ENCODE measurements at regions not wholly inside any gene's neighbourhood (a gene's known extent, or its start where the extent isn't known, plus 50 kb on each side); places are given as distances from the start of the nearest gene placed in this dataset.

DNA sequence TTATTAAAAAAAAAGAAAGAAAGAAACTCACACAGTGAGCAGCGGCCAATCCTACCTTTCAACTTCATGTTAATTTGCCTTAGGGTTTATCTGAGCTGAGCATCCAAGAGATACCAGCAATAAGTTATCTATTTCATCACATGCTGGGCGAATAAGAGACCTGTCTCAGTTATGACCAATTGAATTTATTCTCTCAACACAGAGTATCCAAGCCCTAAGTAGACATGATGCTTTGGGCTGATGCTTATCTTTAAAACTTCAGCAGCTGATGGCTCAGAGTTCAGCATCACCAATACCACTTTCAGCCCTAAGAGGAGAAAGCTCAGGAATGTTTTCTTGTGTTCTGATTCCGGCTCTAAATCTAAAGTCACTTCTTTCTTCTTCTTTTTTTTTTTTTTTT lies 489.0 kb upstream of the ZFHX3 start:
- no peaks in the 10 kb centered on the region for H3K4me1 ChIP-seq
- H3K9me3 ChIP-seq, result peaks cover 3% of the 10 kb centered on the region
- no peaks in the 10 kb centered on the region for H3K36me3 ChIP-seq (ENCODE audit: insufficient read depth in 1 of 2, low read depth in 1 of 2)
- no peak overlapping the region for H3K4me3 ChIP-seq
- ATAC-seq (no peak), DNase-seq (no peak)
- no peaks in the 10 kb centered on the region for H3K27me3 ChIP-seq (ENCODE audit: insufficient read depth in 3 of 3, low read length in 2 of 3)
- 86 to 95% (median 93%) methylated on average over 3 of the region's 3 CpGs for WGBS, 3 donors
- TF ChIP-seq, protein P1, sequence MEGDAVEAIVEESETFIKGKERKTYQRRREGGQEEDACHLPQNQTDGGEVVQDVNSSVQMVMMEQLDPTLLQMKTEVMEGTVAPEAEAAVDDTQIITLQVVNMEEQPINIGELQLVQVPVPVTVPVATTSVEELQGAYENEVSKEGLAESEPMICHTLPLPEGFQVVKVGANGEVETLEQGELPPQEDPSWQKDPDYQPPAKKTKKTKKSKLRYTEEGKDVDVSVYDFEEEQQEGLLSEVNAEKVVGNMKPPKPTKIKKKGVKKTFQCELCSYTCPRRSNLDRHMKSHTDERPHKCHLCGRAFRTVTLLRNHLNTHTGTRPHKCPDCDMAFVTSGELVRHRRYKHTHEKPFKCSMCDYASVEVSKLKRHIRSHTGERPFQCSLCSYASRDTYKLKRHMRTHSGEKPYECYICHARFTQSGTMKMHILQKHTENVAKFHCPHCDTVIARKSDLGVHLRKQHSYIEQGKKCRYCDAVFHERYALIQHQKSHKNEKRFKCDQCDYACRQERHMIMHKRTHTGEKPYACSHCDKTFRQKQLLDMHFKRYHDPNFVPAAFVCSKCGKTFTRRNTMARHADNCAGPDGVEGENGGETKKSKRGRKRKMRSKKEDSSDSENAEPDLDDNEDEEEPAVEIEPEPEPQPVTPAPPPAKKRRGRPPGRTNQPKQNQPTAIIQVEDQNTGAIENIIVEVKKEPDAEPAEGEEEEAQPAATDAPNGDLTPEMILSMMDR (IDR thresholded peaks at IDR 0.05), result no peak
- no peak overlapping the region for H3K27ac ChIP-seq
- intact Hi-C loops (cut with DNase I), result no loop called here

DNA sequence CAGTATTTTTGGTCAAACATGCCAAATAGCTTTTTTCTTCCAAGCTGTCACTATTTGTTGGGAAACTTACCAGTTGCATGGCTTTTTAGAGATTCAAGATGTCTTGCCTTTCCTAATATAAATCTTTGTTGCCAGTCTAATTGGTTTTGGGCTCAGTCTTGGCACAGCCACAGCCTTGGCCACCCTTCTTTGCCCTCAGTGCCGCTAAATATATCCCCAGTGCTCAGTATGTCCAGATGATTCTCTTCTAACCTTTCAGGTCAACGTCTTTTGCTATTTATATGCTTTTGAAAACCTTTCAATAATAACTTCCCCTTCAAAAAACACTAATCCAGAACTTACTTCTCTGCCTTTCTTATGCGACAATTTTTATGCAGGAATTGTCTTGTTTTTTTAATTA lies 483.1 kb upstream of the ZFHX3 start:
- H3K4me3 ChIP-seq, result no peak overlapping the region
- H3K9me3 ChIP-seq, result peaks cover 3% of the 10 kb centered on the region
- peak overlapping the region; percentile 42 for H3K27ac ChIP-seq
- DNase-seq, result no peak
- 12 to 27% (median 15%) methylated on average over 3 of the region's 3 CpGs for WGBS, 3 donors
- H3K27me3 ChIP-seq (ENCODE audit: insufficient read depth in 3 of 3, low read length in 2 of 3), result no peaks in the 10 kb centered on the region
- peak in 3 of 4 donors; percentile 81 to 86 (median 84) for ATAC-seq
- H3K4me1 ChIP-seq, result peaks cover 17% of the 10 kb centered on the region
- TF ChIP-seq, protein P1 (IDR thresholded peaks at IDR 0.05), result no peak
- H3K36me3 ChIP-seq (ENCODE audit: insufficient read depth in 1 of 2, low read depth in 1 of 2), result no peaks in the 10 kb centered on the region
- intact Hi-C loops (cut with DNase I), result no loop called here

DNA sequence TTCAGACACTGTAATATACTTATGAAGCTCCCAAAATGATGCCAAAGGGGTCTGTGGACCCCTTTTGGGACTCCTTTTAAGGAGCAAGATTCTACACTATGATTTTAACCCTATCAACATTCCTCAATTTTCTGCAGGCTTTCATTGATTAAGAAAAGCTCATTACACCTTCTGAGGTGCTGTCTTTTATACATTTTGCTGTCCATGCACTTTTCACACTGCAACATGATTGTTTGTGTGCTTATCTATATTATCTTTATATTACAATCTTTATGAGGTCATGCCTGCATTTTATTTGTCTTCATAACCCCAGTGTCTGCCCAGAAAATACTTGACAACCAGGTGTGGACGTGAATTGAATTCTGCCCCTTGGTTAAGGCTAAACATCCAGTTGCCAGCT lies 482.6 kb upstream of the ZFHX3 start:
- no peak overlapping the region for H3K4me3 ChIP-seq
- peaks cover 17% of the 10 kb centered on the region for H3K4me1 ChIP-seq
- no peaks in the 10 kb centered on the region for H3K36me3 ChIP-seq (ENCODE audit: insufficient read depth in 1 of 2, low read depth in 1 of 2)
- H3K9me3 ChIP-seq, result peaks cover 3% of the 10 kb centered on the region
- H3K27ac ChIP-seq, result peak overlapping the region; percentile 42
- WGBS, 3 donors, result 21 to 42% (median 26%) methylated on average over 1 of the region's 1 CpG
- no peaks in the 10 kb centered on the region for H3K27me3 ChIP-seq (ENCODE audit: insufficient read depth in 3 of 3, low read length in 2 of 3)
- intact Hi-C loops (cut with DNase I), result no loop called here
- DNase-seq (no peak), ATAC-seq (no peak)
- TF ChIP-seq, protein P1 (IDR thresholded peaks at IDR 0.05), result no peak

DNA sequence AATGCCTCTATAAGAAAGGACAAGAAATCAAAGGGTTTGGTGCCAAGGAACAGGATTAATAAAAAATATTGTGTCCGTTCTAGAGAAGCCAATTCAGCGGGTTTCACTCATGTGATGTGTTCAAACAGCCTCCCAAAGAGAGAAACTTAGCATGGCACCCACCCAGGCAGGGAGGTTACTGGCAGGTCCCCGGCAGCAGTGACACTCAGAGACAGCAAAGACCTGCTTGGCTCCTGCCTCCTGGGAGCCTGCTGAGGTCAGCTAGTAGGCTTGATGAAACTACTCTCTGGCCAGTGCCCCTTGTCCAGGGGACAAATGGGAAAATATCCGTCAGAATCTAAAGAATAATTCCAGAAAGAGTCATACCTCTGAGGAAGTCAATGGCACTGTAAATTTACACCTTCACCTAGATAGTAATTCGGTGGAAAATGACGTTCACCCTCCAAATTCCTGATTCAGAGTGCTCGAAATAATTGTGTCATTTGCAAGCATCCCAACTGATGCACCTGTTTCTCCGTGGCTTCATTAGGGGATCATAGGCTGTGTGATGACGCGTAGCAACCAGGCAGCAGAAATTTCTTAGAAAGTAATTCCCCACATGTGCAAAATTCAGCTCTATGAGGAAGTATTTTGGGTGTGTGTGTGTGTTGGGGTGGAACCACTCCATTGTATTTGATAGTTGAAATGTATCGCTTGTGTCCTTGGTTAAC lies 481.5 kb upstream of the ZFHX3 start:
- peaks cover 17% of the 10 kb centered on the region for H3K4me1 ChIP-seq
- no peak overlapping the region for H3K27ac ChIP-seq
- intact Hi-C loops (cut with DNase I), result no loop called here
- no peaks in the 10 kb centered on the region for H3K27me3 ChIP-seq (ENCODE audit: insufficient read depth in 3 of 3, low read length in 2 of 3)
- 32 to 49% (median 34%) methylated on average over 11 of the region's 11 CpGs for WGBS, 3 donors
- ATAC-seq, result peak in 3 of 4 donors; percentile 56 to 89 (median 81)
- TF ChIP-seq, protein P1 (IDR thresholded peaks at IDR 0.05), result no peak
- H3K36me3 ChIP-seq (ENCODE audit: insufficient read depth in 1 of 2, low read depth in 1 of 2), result no peaks in the 10 kb centered on the region
- H3K4me3 ChIP-seq, result no peak overlapping the region
- DNase-seq, result peak in 1 of 2 donors; percentile 51
- H3K9me3 ChIP-seq, result peaks cover 3% of the 10 kb centered on the region

DNA sequence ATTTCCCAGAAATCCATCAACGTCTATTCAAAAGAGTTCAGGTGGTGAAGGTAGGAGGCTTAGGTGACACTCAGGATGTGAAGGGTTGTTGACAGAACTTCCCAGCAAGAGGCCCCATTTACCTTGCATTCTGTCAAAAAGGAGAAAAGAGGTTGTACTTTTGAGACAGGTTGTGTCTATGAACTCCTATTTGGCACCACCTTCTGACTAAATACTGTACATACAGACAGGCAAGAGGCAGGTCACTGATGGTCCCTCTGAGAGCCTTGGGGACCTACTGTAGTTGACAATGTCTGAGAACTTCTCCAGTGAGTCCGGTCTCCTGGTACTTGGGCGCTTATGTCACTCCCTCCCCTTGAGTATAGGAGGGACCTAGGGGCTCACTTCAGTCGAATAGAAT lies 479.3 kb upstream of the ZFHX3 start:
- Histone ChIP-seq H3K27me3 (ENCODE audit: insufficient read depth in 3 of 3, low read length in 2 of 3) (peaks cover 0 to 2% (median 0%) of the 10 kb centered on the region in 3 donors), H3K9me3 (no peaks in the 10 kb centered on the region), H3K4me3 (no peak overlapping the region), H3K27ac (no peak overlapping the region), H3K36me3 (ENCODE audit: insufficient read depth in 1 of 2, low read depth in 1 of 2) (no peaks in the 10 kb centered on the region), H3K4me1 (peaks cover 17% of the 10 kb centered on the region)
- DNase-seq, result no peak
- 85 to 94% (median 85%) methylated on average over 4 of the region's 4 CpGs for WGBS, 3 donors
- TF ChIP-seq, protein P1 (IDR thresholded peaks at IDR 0.05), result no peak
- no peak for ATAC-seq
- intact Hi-C loops (cut with DNase I), result no loop called here

Measured in psoas muscle (tissue), 7 donors.